ENCODE measurements at regions not wholly inside any gene's neighbourhood (a gene's known extent, or its start where the extent isn't known, plus 50 kb on each side); places are given as distances from the start of the nearest gene placed in this dataset.

DNA sequence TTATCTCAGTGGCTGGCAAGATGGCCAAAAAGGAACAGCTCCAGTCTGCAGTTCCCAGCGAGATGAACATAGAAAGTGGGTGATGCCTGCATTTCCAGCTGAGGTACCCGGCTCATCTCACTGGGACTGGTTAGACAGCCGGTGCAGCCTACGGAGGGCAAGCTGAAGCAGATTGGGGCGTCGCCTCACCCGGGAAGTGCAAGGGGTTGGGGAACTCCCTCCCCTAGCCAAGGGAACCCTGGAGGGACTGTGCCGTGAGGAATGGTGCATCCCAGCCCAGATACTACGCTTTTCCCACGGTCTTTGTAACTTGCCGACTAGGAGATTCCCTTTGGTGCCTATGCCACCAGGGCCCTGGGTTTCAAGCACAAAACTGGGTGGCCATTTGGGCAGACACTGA lies 324.7 kb downstream of the GJA1 start:
- Histone ChIP-seq H2AFZ (ENCODE audit: low read depth, low read length) (no peak overlapping the region), H3K4me1 (replicated peaks in 1 of 2; ENCODE audit: control insufficient read depth in 2 of 2, insufficient read depth in 2 of 2, low read length in 2 of 2) (no peaks in the 10 kb centered on the region)
- no TSS peak for BruUV-seq (replicated peaks)
- no peak for TF ChIP-seq RERE (CRISPR knock-in tag; IDR thresholded peaks at IDR 0.05; ENCODE audit: borderline replicate concordance)
- no peak for TF ChIP-seq HDAC8 (tag; IDR thresholded peaks at IDR 0.05)
- TF ChIP-seq ZFP91 (CRISPR knock-in tag; IDR thresholded peaks at IDR 0.05), result no peak
- TF ChIP-seq ZNF143 (CRISPR knock-in tag; IDR thresholded peaks at IDR 0.05), result no peak
- TF ChIP-seq ZNF316 (IDR thresholded peaks at IDR 0.05), result no peak
- TF ChIP-seq POLR2H (tag; IDR thresholded peaks at IDR 0.05; ENCODE audit: low read depth), result no peak
- TF ChIP-seq KLF13 (tag; IDR thresholded peaks at IDR 0.05; ENCODE audit: borderline replicate concordance, low read depth), result no peak
- no peak for TF ChIP-seq GTF2E2 (tag; IDR thresholded peaks at IDR 0.05)
- no peak for TF ChIP-seq HMG20A (CRISPR knock-in tag; conservative IDR thresholded peaks at IDR 0.05)
- TF ChIP-seq, protein P1, sequence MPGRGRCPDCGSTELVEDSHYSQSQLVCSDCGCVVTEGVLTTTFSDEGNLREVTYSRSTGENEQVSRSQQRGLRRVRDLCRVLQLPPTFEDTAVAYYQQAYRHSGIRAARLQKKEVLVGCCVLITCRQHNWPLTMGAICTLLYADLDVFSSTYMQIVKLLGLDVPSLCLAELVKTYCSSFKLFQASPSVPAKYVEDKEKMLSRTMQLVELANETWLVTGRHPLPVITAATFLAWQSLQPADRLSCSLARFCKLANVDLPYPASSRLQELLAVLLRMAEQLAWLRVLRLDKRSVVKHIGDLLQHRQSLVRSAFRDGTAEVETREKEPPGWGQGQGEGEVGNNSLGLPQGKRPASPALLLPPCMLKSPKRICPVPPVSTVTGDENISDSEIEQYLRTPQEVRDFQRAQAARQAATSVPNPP (IDR thresholded peaks at IDR 0.05; ENCODE audit: borderline replicate concordance, insufficient read depth, insufficient read length), result no peak
- no peak for TF ChIP-seq ESRRB (CRISPR knock-in tag; IDR thresholded peaks at IDR 0.05; ENCODE audit: borderline replicate concordance)
- TF ChIP-seq ZNF224 (CRISPR knock-in tag; IDR thresholded peaks at IDR 0.05), result no peak
- TF ChIP-seq ZNF586 (CRISPR knock-in tag; conservative IDR thresholded peaks at IDR 0.05), result no peak
- no peak for TF ChIP-seq ZNF133 (CRISPR knock-in tag; IDR thresholded peaks at IDR 0.05)
- TF ChIP-seq ZNF431 (CRISPR knock-in tag; IDR thresholded peaks at IDR 0.05), result no peak

More for the DNA sequence above, 324.7 kb downstream of the GJA1 start:
- 3% methylated on average over 10 of the region's 11 CpGs for WGBS (ENCODE audit: insufficient coverage, low coverage, missing lambda C conversion rate)
- H4K20me1 ChIP-seq (replicated peaks; ENCODE audit: control insufficient read depth, insufficient read depth, low read length), result no peaks in the 10 kb centered on the region
- no peak overlapping the region for H3K27ac ChIP-seq (ENCODE audit: extremely low read depth, low read depth, low read length)
- no peaks in the 10 kb centered on the region for H3K9me3 ChIP-seq (replicated peaks; ENCODE audit: control insufficient read depth, insufficient read depth, low read depth, low read length)
- no peak for DNase-seq (ENCODE audit: extremely low read depth in 1 of 4, low spot score in 3 of 4)
- ATAC-seq, result no peak
- ChIA-PET POLR2A (no interaction called here), CTCF (ENCODE audit: low intra/inter-chr PET ratio) (no interaction called here)
- no peak overlapping the region for H3K9ac ChIP-seq (ENCODE audit: insufficient read depth in 1 of 2, low read depth in 2 of 2, low read length in 2 of 2)
- H3K9me1 ChIP-seq (ENCODE audit: control insufficient read depth, insufficient read depth, low read length), result no peaks in the 10 kb centered on the region
- in situ Hi-C loops (cut with MboI), result no loop called here
- H3K79me2 ChIP-seq (ENCODE audit: control insufficient read depth, insufficient read depth, low read length), result no peaks in the 10 kb centered on the region
- FAIRE-seq, result no peak
- no peaks in the 10 kb centered on the region for H3K36me3 ChIP-seq (ENCODE audit: control insufficient read depth, insufficient read depth, low read length)
- H3K27me3 ChIP-seq (ENCODE audit: control insufficient read depth in 2 of 2, insufficient read depth in 2 of 2, low read length in 2 of 2), result no peaks in the 10 kb centered on the region
- no peak overlapping the region for H3K4me2 ChIP-seq (ENCODE audit: insufficient read depth, low read length)
- intact Hi-C loops (cut with micrococcal nuclease), result no loop called here
- H3K4me3 ChIP-seq, result no peak overlapping the region

Data from K562 (cell line).